ENCODE measurements at regions not wholly inside any gene's neighbourhood (a gene's known extent, or its start where the extent isn't known, plus 50 kb on each side); places are given as distances from the start of the nearest gene placed in this dataset.

GRCh38 chr3:55165278-55165677 is 237.4 kb upstream of the LRTM1 start:
- H3K4me1 ChIP-seq (ENCODE audit: control insufficient read depth in 2 of 3, insufficient read depth in 2 of 3, low read depth in 1 of 3, low read length in 3 of 3) = no peaks in the 10 kb centered on the region
- no peak for DNase-seq
- H3K4me3 ChIP-seq (ENCODE audit: low read length in 3 of 3) = no peak overlapping the region
- no peaks in the 10 kb centered on the region for H3K36me3 ChIP-seq (ENCODE audit: control insufficient read depth in 2 of 3, insufficient read depth in 3 of 3, low read length in 3 of 3)
- no peak overlapping the region for H3K27ac ChIP-seq (ENCODE audit: low read depth in 2 of 2, low read length in 2 of 2)
- FAIRE-seq = no peak
- no peaks in the 10 kb centered on the region for H3K27me3 ChIP-seq (ENCODE audit: control insufficient read depth, insufficient read depth, low read length)
- no peak for TF ChIP-seq CTCF (IDR thresholded peaks at IDR 0.05; ENCODE audit: borderline replicate concordance, extremely low read depth, insufficient read depth)
- intact Hi-C loops (cut with DNase I) = no loop called here
- no peaks in the 10 kb centered on the region for H3K9me3 ChIP-seq (ENCODE audit: control insufficient read depth in 2 of 3, insufficient read depth in 1 of 3, low read length in 3 of 3)
- no peak overlapping the region for H3K9ac ChIP-seq (ENCODE audit: low read length in 3 of 3)

DNA sequence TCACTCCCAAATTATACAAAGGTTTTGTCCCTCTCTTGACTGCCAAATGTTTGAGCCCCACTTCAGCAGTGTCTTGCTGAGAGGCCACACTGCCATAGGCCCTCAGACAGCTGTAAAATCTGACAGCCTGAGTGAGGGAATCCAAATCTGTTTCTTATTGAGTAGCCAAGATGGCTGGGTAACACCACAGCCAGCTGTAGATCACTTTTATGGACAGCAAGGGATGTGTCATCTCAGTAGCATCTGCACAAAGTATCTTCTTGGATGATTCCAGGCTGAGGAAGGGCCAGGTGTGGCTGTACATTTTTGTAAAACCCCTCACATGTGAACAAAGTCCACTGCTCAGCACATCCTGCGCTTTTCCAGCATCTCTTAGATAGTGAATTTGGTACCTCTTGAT is 237.0 kb upstream of the LRTM1 start:
- Histone ChIP-seq H3K36me3 (ENCODE audit: control insufficient read depth in 2 of 3, insufficient read depth in 3 of 3, low read length in 3 of 3) (no peaks in the 10 kb centered on the region), H3K4me1 (ENCODE audit: control insufficient read depth in 2 of 3, insufficient read depth in 2 of 3, low read depth in 1 of 3, low read length in 3 of 3) (no peaks in the 10 kb centered on the region), H3K9ac (ENCODE audit: low read length in 3 of 3) (no peak overlapping the region), H3K27ac (ENCODE audit: low read depth in 2 of 2, low read length in 2 of 2) (no peak overlapping the region), H3K27me3 (ENCODE audit: control insufficient read depth, insufficient read depth, low read length) (no peaks in the 10 kb centered on the region), H3K9me3 (ENCODE audit: control insufficient read depth in 2 of 3, insufficient read depth in 1 of 3, low read length in 3 of 3) (no peaks in the 10 kb centered on the region), H3K4me3 (ENCODE audit: low read length in 3 of 3) (no peak overlapping the region)
- TF ChIP-seq CTCF (IDR thresholded peaks at IDR 0.05; ENCODE audit: borderline replicate concordance, extremely low read depth, insufficient read depth) = no peak
- intact Hi-C loops (cut with DNase I) = no loop called here
- DNase-seq (no peak), FAIRE-seq (no peak)

GRCh38 chr3:55164191-55164590 is 236.3 kb upstream of the LRTM1 start:
- Histone ChIP-seq H3K9me3 (ENCODE audit: control insufficient read depth in 2 of 3, insufficient read depth in 1 of 3, low read length in 3 of 3) (no peaks in the 10 kb centered on the region), H3K27me3 (ENCODE audit: control insufficient read depth, insufficient read depth, low read length) (no peaks in the 10 kb centered on the region), H3K27ac (ENCODE audit: low read depth in 2 of 2, low read length in 2 of 2) (no peak overlapping the region), H3K4me3 (ENCODE audit: low read length in 3 of 3) (no peak overlapping the region), H3K4me1 (ENCODE audit: control insufficient read depth in 2 of 3, insufficient read depth in 2 of 3, low read depth in 1 of 3, low read length in 3 of 3) (no peaks in the 10 kb centered on the region), H3K9ac (ENCODE audit: low read length in 3 of 3) (no peak overlapping the region), H3K36me3 (ENCODE audit: control insufficient read depth in 2 of 3, insufficient read depth in 3 of 3, low read length in 3 of 3) (no peaks in the 10 kb centered on the region)
- FAIRE-seq (no peak), DNase-seq (no peak)
- TF ChIP-seq CTCF (IDR thresholded peaks at IDR 0.05; ENCODE audit: borderline replicate concordance, extremely low read depth, insufficient read depth) = no peak
- intact Hi-C loops (cut with DNase I) = no loop called here

DNA sequence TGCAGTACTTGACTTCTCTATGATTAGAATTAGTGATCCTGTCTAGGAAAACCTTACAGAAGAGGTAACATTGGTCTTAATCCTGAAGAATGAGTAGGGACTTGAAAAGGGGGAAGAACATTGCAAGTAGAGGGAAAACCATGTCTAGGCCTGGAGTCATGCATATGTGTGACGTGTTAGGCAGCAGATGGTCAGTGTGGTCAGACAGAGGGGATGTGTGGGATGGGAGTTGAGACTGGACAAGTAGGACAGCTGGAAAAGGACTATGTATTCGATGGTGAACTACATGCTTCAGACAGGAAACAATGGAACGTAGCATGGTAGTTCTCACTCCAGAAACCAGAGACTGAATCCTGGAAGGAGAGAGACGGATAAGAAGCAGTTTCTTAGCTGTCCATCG is 235.6 kb upstream of the LRTM1 start:
- FAIRE-seq (no peak), DNase-seq (no peak)
- H3K27me3 ChIP-seq (ENCODE audit: control insufficient read depth, insufficient read depth, low read length) = no peaks in the 10 kb centered on the region
- H3K4me3 ChIP-seq (ENCODE audit: low read length in 3 of 3) = no peak overlapping the region
- no peak overlapping the region for H3K9ac ChIP-seq (ENCODE audit: low read length in 3 of 3)
- H3K4me1 ChIP-seq (ENCODE audit: control insufficient read depth in 2 of 3, insufficient read depth in 2 of 3, low read depth in 1 of 3, low read length in 3 of 3) = no peaks in the 10 kb centered on the region
- H3K36me3 ChIP-seq (ENCODE audit: control insufficient read depth in 2 of 3, insufficient read depth in 3 of 3, low read length in 3 of 3) = no peaks in the 10 kb centered on the region
- intact Hi-C loops (cut with DNase I) = no loop called here
- TF ChIP-seq CTCF (IDR thresholded peaks at IDR 0.05; ENCODE audit: borderline replicate concordance, extremely low read depth, insufficient read depth) = no peak
- no peaks in the 10 kb centered on the region for H3K9me3 ChIP-seq (ENCODE audit: control insufficient read depth in 2 of 3, insufficient read depth in 1 of 3, low read length in 3 of 3)
- H3K27ac ChIP-seq (ENCODE audit: low read depth in 2 of 2, low read length in 2 of 2) = no peak overlapping the region
